ENCODE measurements at regions not wholly inside any gene's neighbourhood (a gene's known extent, or its start where the extent isn't known, plus 50 kb on each side); places are given as distances from the start of the nearest gene placed in this dataset.

GRCh38 chr10:118537623-118538022 is 57.8 kb downstream of the PRLHR start:
- TF ChIP-seq ZFX (IDR thresholded peaks at IDR 0.05; ENCODE audit: borderline replicate concordance) (no peak), CTCF (IDR thresholded peaks at IDR 0.05) (no peak)

GRCh38 chr10:118534136-118534535 is 61.3 kb downstream of the PRLHR start:
- no peak overlapping the region for H3K27ac ChIP-seq
- no peak for TF ChIP-seq CTCF (IDR thresholded peaks at IDR 0.05)

More at GRCh38 chr10:118537623-118538022, 57.8 kb downstream of the PRLHR start:
- H3K27ac ChIP-seq = no peak overlapping the region

GRCh38 chr10:118531105-118531852 is 64.2 kb downstream of the PRLHR start:
- no peak overlapping the region for H3K27ac ChIP-seq
- TF ChIP-seq ZFX (IDR thresholded peaks at IDR 0.05; ENCODE audit: borderline replicate concordance) (no peak), CTCF (IDR thresholded peaks at IDR 0.05) (no peak)

- no peak for TF ChIP-seq ZFX (IDR thresholded peaks at IDR 0.05; ENCODE audit: borderline replicate concordance)
- TF ChIP-seq CTCF (IDR thresholded peaks at IDR 0.05) = no peak
- no peak overlapping the region for H3K27ac ChIP-seq
Measured at GRCh38 chr10:118528426-118528825, 67.0 kb downstream of the PRLHR start.

DNA sequence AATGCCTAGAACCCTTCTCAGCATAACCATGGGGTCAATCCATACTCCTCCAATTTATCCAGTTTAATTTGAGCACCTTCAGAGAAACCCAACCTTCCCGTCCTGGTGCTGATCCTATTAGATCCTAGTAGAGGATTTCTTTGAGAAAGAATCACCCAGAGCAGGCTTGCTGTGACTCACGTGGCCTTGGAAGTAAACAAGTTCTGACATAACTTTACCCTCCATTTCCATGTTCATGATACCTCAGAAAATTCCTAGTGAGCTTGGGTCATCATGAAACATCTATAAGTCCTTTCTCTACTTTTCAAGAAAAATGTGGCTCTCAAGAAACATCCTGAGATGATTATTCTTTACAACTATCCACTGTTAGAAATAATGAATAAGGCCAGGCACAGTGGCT is 71.7 kb downstream of the PRLHR start:
- TF ChIP-seq CTCF (IDR thresholded peaks at IDR 0.05) = no peak
- TF ChIP-seq ZFX (IDR thresholded peaks at IDR 0.05; ENCODE audit: borderline replicate concordance) = no peak
- H3K27ac ChIP-seq = no peak overlapping the region

DNA sequence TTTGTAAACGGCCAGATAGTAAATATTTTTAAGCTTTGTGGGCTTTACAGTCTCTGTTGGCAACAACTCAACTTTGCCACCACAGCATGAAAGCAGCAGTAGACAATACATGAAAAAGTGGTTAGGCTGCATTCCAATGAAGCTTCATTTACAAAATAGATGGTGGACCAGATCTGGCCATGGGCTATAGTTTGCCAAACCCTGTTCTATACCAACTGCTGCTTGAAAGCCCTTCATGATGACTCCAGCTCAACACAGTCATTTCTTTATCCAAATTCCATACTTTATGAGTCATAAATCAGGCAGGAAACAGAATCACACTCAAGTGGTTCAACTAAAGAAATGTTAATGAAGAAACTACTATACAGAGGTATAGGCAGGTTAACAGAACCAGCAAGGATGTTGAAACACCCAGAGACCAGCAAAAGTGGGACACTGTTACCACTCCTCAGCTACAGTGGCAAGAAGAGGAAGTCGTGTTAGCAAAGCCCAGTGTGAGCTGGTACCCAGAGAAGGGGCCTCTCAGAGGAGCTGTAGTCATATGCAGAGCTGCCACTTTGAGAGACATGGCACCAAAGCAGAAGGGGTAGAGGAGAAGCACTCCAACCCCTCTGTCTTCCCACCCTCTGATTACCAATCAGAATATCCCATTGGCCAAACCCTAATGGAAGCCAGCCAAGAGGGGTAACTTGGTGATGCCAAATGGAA is 72.5 kb downstream of the PRLHR start:
- TF ChIP-seq ZFX (IDR thresholded peaks at IDR 0.05; ENCODE audit: borderline replicate concordance) (no peak), CTCF (IDR thresholded peaks at IDR 0.05) (no peak)
- no peak overlapping the region for H3K27ac ChIP-seq

All from 22Rv1 (cell line).